Vagina (tissue), 2 donors: ENCODE measurements at regions not wholly inside any gene's neighbourhood (a gene's known extent, or its start where the extent isn't known, plus 50 kb on each side); places are given as distances from the start of the nearest gene placed in this dataset.

ENCODE experiments used
- DNase-seq, 2 donors: peaks; one replicate each; pipeline ENCODE4 v3.0.0-alpha.2; 2017; ENCODE audit errors: extremely low spot score in 2 of 2
- H3K27ac ChIP-seq: fragments of 200-600 bp; sonication (generic); one replicate; pipeline ENCODE4 v1.5.1; 2019
- H3K27me3 ChIP-seq: fragments of 200-600 bp; sonication (generic); one replicate; pipeline ENCODE4 v1.5.1; 2019
- H3K36me3 ChIP-seq, 2 donors: fragments of 200-600 bp; sonication (generic); one replicate each; pipeline ENCODE4 v1.5.1; 2017 to 2019
- H3K4me1 ChIP-seq: fragments of 200-600 bp; sonication (generic); one replicate; pipeline ENCODE4 v1.5.1; 2019
- H3K4me3 ChIP-seq, 2 donors: fragments of 200-600 bp; sonication (generic); 1 replicate in 1 of 2; 2 replicates in 1 of 2; pipeline ENCODE4 v1.5.1; 2016 to 2019
- H3K9me3 ChIP-seq: fragments of 200-600 bp; sonication (generic); one replicate; pipeline ENCODE4 v1.5.1; 2019
- CTCF ChIP-seq, 3 experiments: fragments of 450-650 bp in 2 of 3; fragments of 200-600 bp in 1 of 3; sonication (generic) in 1 of 3; IDR thresholded peaks; one replicate each; pipeline ENCODE4 v1.5.1; 2017 to 2019; ENCODE audit warnings: antibody characterized with exemption in 3 of 3, mild to moderate bottlenecking in 2 of 3, moderate library complexity in 2 of 3
- POLR2A ChIP-seq, 2 donors: fragments of 450-650 bp; IDR thresholded peaks; one replicate each; pipeline ENCODE4 v1.6.1; 2017; ENCODE audit warnings: antibody characterized with exemption in 2 of 2, mild to moderate bottlenecking in 2 of 2, moderate library complexity in 2 of 2
- POLR2AphosphoS5 ChIP-seq, 2 donors: sonication (generic); formaldehyde crosslinking; IDR thresholded peaks; one replicate each; pipeline ENCODE4 v1.9.0; 2017; ENCODE audit warnings: antibody characterized with exemption in 2 of 2, mild to moderate bottlenecking in 2 of 2, low read depth in 1 of 2; ENCODE audit not compliant: insufficient read depth in 1 of 2
- intact Hi-C: fragments of 100-400 bp; cut with DNase I; formaldehyde crosslinking; loops from one replicate; pipeline ENCODE4 v1.15.1; 2023

GRCh38 chr11:130778026-130778425, 138.3 kb downstream of the SNX19 start:
- H3K4me1 ChIP-seq: peaks cover 9% of the 10 kb centered on the region
- no peaks in the 10 kb centered on the region for H3K27me3 ChIP-seq
- no peak overlapping the region for H3K27ac ChIP-seq
- intact Hi-C loops: no loop called here
- TF ChIP-seq POLR2AphosphoS5 (IDR thresholded peaks at IDR 0.05; ENCODE audit: insufficient read depth in 1 of 2, low read depth in 1 of 2) (no peak), CTCF (IDR thresholded peaks at IDR 0.05) (no peak), POLR2A (IDR thresholded peaks at IDR 0.05) (no peak)
- peak in 1 of 2 donors; percentile 54 for DNase-seq
- H3K4me3 ChIP-seq: no peak overlapping the region
- no peaks in the 10 kb centered on the region for H3K36me3 ChIP-seq
- no peaks in the 10 kb centered on the region for H3K9me3 ChIP-seq

GRCh38 chr11:130778705-130779104, 137.6 kb downstream of the SNX19 start:
- Histone ChIP-seq H3K27me3 (no peaks in the 10 kb centered on the region), H3K36me3 (no peaks in the 10 kb centered on the region), H3K4me1 (peaks cover 6% of the 10 kb centered on the region), H3K9me3 (no peaks in the 10 kb centered on the region), H3K4me3 (no peak overlapping the region), H3K27ac (no peak overlapping the region)
- intact Hi-C loops: no loop called here
- TF ChIP-seq CTCF (IDR thresholded peaks at IDR 0.05) (no peak), POLR2AphosphoS5 (IDR thresholded peaks at IDR 0.05; ENCODE audit: insufficient read depth in 1 of 2, low read depth in 1 of 2) (no peak), POLR2A (IDR thresholded peaks at IDR 0.05) (no peak)
- no peak for DNase-seq

GRCh38 chr11:130779267-130779666, 137.0 kb downstream of the SNX19 start:
- no peaks in the 10 kb centered on the region for H3K27me3 ChIP-seq
- H3K36me3 ChIP-seq: no peaks in the 10 kb centered on the region
- H3K4me1 ChIP-seq: peaks cover 6% of the 10 kb centered on the region
- no peak for TF ChIP-seq POLR2A (IDR thresholded peaks at IDR 0.05)
- no peak for TF ChIP-seq POLR2AphosphoS5 (IDR thresholded peaks at IDR 0.05; ENCODE audit: insufficient read depth in 1 of 2, low read depth in 1 of 2)
- TF ChIP-seq CTCF (IDR thresholded peaks at IDR 0.05): no peak
- no peaks in the 10 kb centered on the region for H3K9me3 ChIP-seq
- no peak for DNase-seq
- intact Hi-C loops: no loop called here
- no peak overlapping the region for H3K4me3 ChIP-seq
- H3K27ac ChIP-seq: no peak overlapping the region

- TF ChIP-seq CTCF (IDR thresholded peaks at IDR 0.05) (no peak), POLR2AphosphoS5 (IDR thresholded peaks at IDR 0.05; ENCODE audit: insufficient read depth in 1 of 2, low read depth in 1 of 2) (no peak), POLR2A (IDR thresholded peaks at IDR 0.05) (no peak)
- Histone ChIP-seq H3K36me3 (no peaks in the 10 kb centered on the region), H3K9me3 (no peaks in the 10 kb centered on the region), H3K4me1 (peaks cover 6% of the 10 kb centered on the region), H3K27me3 (no peaks in the 10 kb centered on the region), H3K27ac (no peak overlapping the region), H3K4me3 (no peak overlapping the region)
- DNase-seq: peak in 1 of 2 donors; percentile 40
- intact Hi-C loops: no loop called here
These were observed 136.3 kb downstream of the SNX19 start for GRCh38 chr11:130779943-130780342.

GRCh38 chr11:130780437-130780836, 135.8 kb downstream of the SNX19 start:
- H3K27ac ChIP-seq: no peak overlapping the region
- intact Hi-C loops: no loop called here
- H3K27me3 ChIP-seq: no peaks in the 10 kb centered on the region
- no peak overlapping the region for H3K4me3 ChIP-seq
- peak in 1 of 2 donors; percentile 56 for DNase-seq
- H3K4me1 ChIP-seq: peaks cover 6% of the 10 kb centered on the region
- TF ChIP-seq CTCF (IDR thresholded peaks at IDR 0.05) (no peak), POLR2A (IDR thresholded peaks at IDR 0.05) (no peak), POLR2AphosphoS5 (IDR thresholded peaks at IDR 0.05; ENCODE audit: insufficient read depth in 1 of 2, low read depth in 1 of 2) (no peak)
- H3K9me3 ChIP-seq: no peaks in the 10 kb centered on the region
- no peaks in the 10 kb centered on the region for H3K36me3 ChIP-seq
